Astrocyte of the cerebellum (primary cell): ENCODE measurements at regions not wholly inside any gene's neighbourhood (a gene's known extent, or its start where the extent isn't known, plus 50 kb on each side); places are given as distances from the start of the nearest gene placed in this dataset.
"Not testable (repeated sequence)": the region's sequence is repeated elsewhere in the genome, so short reads cannot be mapped to it uniquely, and the experiment has no call there.

ENCODE experiments used
- DNase-seq: peaks from one replicate; pipeline ENCODE4 v3.0.0-alpha.2; 2011; ENCODE audit warnings: low read depth
- H3K4me3 ChIP-seq: 2 replicates; pipeline ENCODE4 v1.5.1; 2011; ENCODE audit warnings: mild to moderate bottlenecking, low read depth, low read length, moderate library complexity
- CTCF ChIP-seq: IDR thresholded peaks from 2 replicates; pipeline ENCODE4 v1.5.1; 2012; ENCODE audit warnings: low read length, low read depth, moderate library complexity, mild to moderate bottlenecking; ENCODE audit errors: missing control alignments
- in situ Hi-C: cut with HindIII; loops from 2 replicates; pipeline ENCODE4 v1.10.0; 2017; ENCODE audit warnings: low sequenced_read_pairs

GRCh38 chr7:45430397-45430796 lies 143.8 kb upstream of the ADCY1 start:
- no peak for DNase-seq
- H3K4me3 ChIP-seq, result no peak overlapping the region
- in situ Hi-C loops, result no loop called here
- no peak for TF ChIP-seq CTCF

GRCh38 chr7:45434167-45434784 lies 139.9 kb upstream of the ADCY1 start:
- in situ Hi-C loops, result no loop called here
- TF ChIP-seq CTCF, result no peak
- DNase-seq, result no peak
- H3K4me3 ChIP-seq, result no peak overlapping the region

- in situ Hi-C loops, result no loop called here
- no peak overlapping the region for H3K4me3 ChIP-seq
- TF ChIP-seq CTCF, result no peak
- no peak for DNase-seq
Measured at GRCh38 chr7:45435131-45435530, 139.0 kb upstream of the ADCY1 start.

GRCh38 chr7:45435846-45436245 lies 138.3 kb upstream of the ADCY1 start:
- in situ Hi-C loops, result no loop called here
- no peak overlapping the region for H3K4me3 ChIP-seq
- peak; percentile 93 for DNase-seq
- TF ChIP-seq CTCF, result no peak

- in situ Hi-C loops, DNase-seq, H3K4me3 ChIP-seq: not testable (repeated sequence)
Measured at GRCh38 chr7:45440776-45441175, 133.4 kb upstream of the ADCY1 start.

- no peak overlapping the region for H3K4me3 ChIP-seq
- no peak for TF ChIP-seq CTCF
- no peak for DNase-seq
- in situ Hi-C loops, result no loop called here
Measured at GRCh38 chr7:45443263-45443662, 130.9 kb upstream of the ADCY1 start.

DNA sequence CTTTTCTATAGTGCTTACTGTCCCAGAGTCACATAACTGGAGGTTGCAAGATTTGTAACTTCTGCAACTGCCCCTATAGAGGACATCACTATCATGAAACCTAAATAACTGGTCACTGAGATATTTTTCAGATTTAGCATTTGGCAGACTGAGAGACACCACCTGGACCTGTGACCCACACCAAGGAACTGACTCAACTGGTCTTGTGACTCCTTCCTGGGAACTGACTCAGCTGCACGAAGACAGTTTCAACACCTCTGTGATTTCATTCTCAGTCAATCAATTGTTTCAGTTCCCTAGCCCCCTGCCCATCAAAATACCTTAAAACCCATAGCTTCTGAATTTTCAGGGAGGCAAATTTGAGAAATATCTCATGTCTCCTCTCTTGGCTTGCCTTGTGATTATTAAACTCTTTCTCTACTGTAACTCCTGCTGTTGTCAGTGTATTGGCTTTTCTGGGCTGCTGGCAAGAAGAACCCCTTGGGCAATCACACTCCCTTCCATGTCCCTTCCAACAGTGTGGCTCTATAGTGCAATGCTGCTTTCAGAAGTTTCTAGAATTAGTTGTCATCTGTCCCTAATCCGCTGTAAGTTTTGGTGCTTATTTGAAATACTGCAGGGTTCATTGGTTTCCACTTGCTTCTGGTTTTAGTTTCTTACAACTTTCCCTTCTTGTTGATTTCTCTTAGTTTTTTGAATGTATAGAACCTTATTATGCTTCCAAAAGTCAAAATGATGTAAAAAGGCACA lies 127.8 kb upstream of the ADCY1 start:
- TF ChIP-seq CTCF, result no peak
- H3K4me3 ChIP-seq, result no peak overlapping the region
- in situ Hi-C loops, result no loop called here
- no peak for DNase-seq
